Vagina (tissue), 2 donors: ENCODE measurements at regions not wholly inside any gene's neighbourhood (a gene's known extent, or its start where the extent isn't known, plus 50 kb on each side); places are given as distances from the start of the nearest gene placed in this dataset.
A peak's percentile ranks its signal among the peaks of the same experiment; 100 is the strongest.
"Not testable (repeated sequence)": the region's sequence is repeated elsewhere in the genome, so short reads cannot be mapped to it uniquely, and the experiment has no call there.

Experiments
- DNase-seq, 2 donors: peaks; one replicate each; pipeline ENCODE4 v3.0.0-alpha.2; 2017; ENCODE audit errors: extremely low spot score in 2 of 2
- H3K27ac ChIP-seq: fragments of 200-600 bp; sonication (generic); one replicate; pipeline ENCODE4 v1.5.1; 2019
- H3K27me3 ChIP-seq: fragments of 200-600 bp; sonication (generic); one replicate; pipeline ENCODE4 v1.5.1; 2019
- H3K36me3 ChIP-seq, 2 donors: fragments of 200-600 bp; sonication (generic); one replicate each; pipeline ENCODE4 v1.5.1; 2017 to 2019
- H3K4me1 ChIP-seq: fragments of 200-600 bp; sonication (generic); one replicate; pipeline ENCODE4 v1.5.1; 2019
- H3K4me3 ChIP-seq, 2 donors: fragments of 200-600 bp; sonication (generic); 1 replicate in 1 of 2; 2 replicates in 1 of 2; pipeline ENCODE4 v1.5.1; 2016 to 2019
- H3K9me3 ChIP-seq: fragments of 200-600 bp; sonication (generic); one replicate; pipeline ENCODE4 v1.5.1; 2019
- CTCF ChIP-seq, 3 experiments: fragments of 450-650 bp in 2 of 3; fragments of 200-600 bp in 1 of 3; sonication (generic) in 1 of 3; IDR thresholded peaks; one replicate each; pipeline ENCODE4 v1.5.1; 2017 to 2019; ENCODE audit warnings: antibody characterized with exemption in 3 of 3, mild to moderate bottlenecking in 2 of 3, moderate library complexity in 2 of 3
- POLR2A ChIP-seq, 2 donors: fragments of 450-650 bp; IDR thresholded peaks; one replicate each; pipeline ENCODE4 v1.6.1; 2017; ENCODE audit warnings: antibody characterized with exemption in 2 of 2, mild to moderate bottlenecking in 2 of 2, moderate library complexity in 2 of 2
- POLR2AphosphoS5 ChIP-seq, 2 donors: sonication (generic); formaldehyde crosslinking; IDR thresholded peaks; one replicate each; pipeline ENCODE4 v1.9.0; 2017; ENCODE audit warnings: antibody characterized with exemption in 2 of 2, mild to moderate bottlenecking in 2 of 2, low read depth in 1 of 2; ENCODE audit not compliant: insufficient read depth in 1 of 2
- intact Hi-C: fragments of 100-400 bp; cut with DNase I; formaldehyde crosslinking; loops from one replicate; pipeline ENCODE4 v1.15.1; 2023

- not testable (repeated sequence) for DNase-seq
Observed at GRCh38 chr6:169973588-169974467, 222.4 kb downstream of the ERMARD start.

GRCh38 chr6:169972736-169973135 is 221.3 kb downstream of the ERMARD start:
- intact Hi-C loops: no loop called here
- Histone ChIP-seq H3K27ac (no peak overlapping the region), H3K36me3 (no peaks in the 10 kb centered on the region), H3K9me3 (no peaks in the 10 kb centered on the region), H3K4me1 (peaks cover 8% of the 10 kb centered on the region), H3K27me3 (no peaks in the 10 kb centered on the region), H3K4me3 (no peak overlapping the region)
- TF ChIP-seq POLR2AphosphoS5 (IDR thresholded peaks at IDR 0.05; ENCODE audit: insufficient read depth in 1 of 2, low read depth in 1 of 2): no peak
- no peak for TF ChIP-seq CTCF (IDR thresholded peaks at IDR 0.05)
- TF ChIP-seq POLR2A (IDR thresholded peaks at IDR 0.05): no peak
- no peak for DNase-seq

More at GRCh38 chr6:169973588-169974467, 222.4 kb downstream of the ERMARD start:
- H3K4me3 ChIP-seq, H3K27ac ChIP-seq, intact Hi-C loops, H3K27me3 ChIP-seq, H3K9me3 ChIP-seq, H3K36me3 ChIP-seq: not testable (repeated sequence)
- H3K4me1 ChIP-seq: peaks cover 10% of the 10 kb centered on the region

DNA sequence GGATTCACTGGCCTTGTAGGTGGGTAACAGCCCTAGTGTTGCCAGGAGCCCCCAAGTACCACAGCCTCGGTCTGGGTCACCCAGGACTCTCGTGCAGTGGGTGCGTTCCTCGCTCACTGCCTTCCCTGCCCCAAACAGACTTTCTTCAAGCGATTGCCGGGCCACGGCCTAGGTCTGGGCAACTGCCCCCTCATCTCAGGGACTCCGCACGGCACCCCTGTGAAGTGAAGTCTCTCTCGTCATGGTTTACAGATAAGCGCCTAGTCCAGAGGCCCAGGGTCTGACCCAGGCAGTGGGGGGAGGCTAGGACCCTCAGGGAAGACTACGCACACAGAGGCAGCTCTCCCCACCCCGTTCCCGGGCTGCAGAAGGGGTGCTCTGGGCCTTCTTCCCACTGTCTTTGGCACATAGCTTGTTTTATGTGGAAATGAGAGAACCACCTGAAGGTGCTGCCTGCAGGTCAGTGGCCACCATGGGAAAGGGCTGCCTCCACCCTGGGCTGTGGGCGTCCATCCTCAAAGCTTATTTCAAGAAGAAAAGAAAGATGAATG is 220.8 kb downstream of the ERMARD start:
- Histone ChIP-seq H3K27me3 (no peaks in the 10 kb centered on the region), H3K4me1 (peaks cover 8% of the 10 kb centered on the region), H3K4me3 (no peak overlapping the region), H3K9me3 (no peaks in the 10 kb centered on the region), H3K36me3 (no peaks in the 10 kb centered on the region), H3K27ac (no peak overlapping the region)
- DNase-seq: no peak
- TF ChIP-seq POLR2AphosphoS5 (IDR thresholded peaks at IDR 0.05; ENCODE audit: insufficient read depth in 1 of 2, low read depth in 1 of 2) (no peak), POLR2A (IDR thresholded peaks at IDR 0.05) (no peak), CTCF (IDR thresholded peaks at IDR 0.05) (no peak)
- intact Hi-C loops: no loop called here

GRCh38 chr6:169971081-169971861 is 219.8 kb downstream of the ERMARD start:
- H3K27me3 ChIP-seq: no peaks in the 10 kb centered on the region
- no peaks in the 10 kb centered on the region for H3K36me3 ChIP-seq
- TF ChIP-seq POLR2A (IDR thresholded peaks at IDR 0.05) (no peak), POLR2AphosphoS5 (IDR thresholded peaks at IDR 0.05; ENCODE audit: insufficient read depth in 1 of 2, low read depth in 1 of 2) (no peak), CTCF (IDR thresholded peaks at IDR 0.05) (no peak)
- H3K4me1 ChIP-seq: peaks cover 2% of the 10 kb centered on the region
- no peaks in the 10 kb centered on the region for H3K9me3 ChIP-seq
- intact Hi-C loops: no loop called here
- H3K4me3 ChIP-seq: no peak overlapping the region
- H3K27ac ChIP-seq: no peak overlapping the region
- DNase-seq: peak in 1 of 2 donors; percentile 95

DNA sequence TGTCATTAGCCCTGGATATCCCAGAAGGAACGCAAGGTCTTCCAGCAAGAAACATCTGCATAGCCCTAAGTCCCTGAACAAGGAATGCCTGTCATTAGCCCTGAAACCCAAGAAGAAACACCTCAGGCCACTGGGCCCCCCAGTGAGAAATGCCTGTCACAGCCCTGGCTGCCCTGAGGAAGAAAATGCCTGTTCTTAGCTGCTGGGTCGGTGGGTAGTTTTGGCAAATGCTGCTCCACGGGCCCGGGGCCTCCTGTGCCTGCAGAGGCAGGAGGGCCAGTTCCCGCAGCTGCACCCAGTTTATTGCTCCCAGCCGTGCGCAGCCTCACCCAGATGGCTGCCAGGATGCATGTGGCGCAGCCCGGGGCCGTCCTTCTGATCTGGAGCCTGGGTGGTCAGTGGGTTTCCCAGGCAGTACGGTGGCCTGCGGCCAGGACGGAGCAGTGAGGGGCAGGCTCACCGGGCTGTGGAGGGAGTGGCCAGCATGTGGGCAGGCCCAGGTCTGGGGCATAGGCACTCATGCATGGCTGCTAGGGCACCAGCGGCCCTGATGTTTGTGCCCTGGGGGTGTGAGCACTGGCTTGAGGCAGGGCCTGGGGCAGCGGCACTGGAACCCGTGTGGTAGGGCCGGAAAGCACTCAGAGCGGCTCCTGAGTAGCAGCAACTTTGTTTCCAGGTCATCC is 219.0 kb downstream of the ERMARD start:
- no peak overlapping the region for H3K4me3 ChIP-seq
- no peaks in the 10 kb centered on the region for H3K9me3 ChIP-seq
- no peaks in the 10 kb centered on the region for H3K4me1 ChIP-seq
- TF ChIP-seq POLR2AphosphoS5 (IDR thresholded peaks at IDR 0.05; ENCODE audit: insufficient read depth in 1 of 2, low read depth in 1 of 2) (no peak), POLR2A (IDR thresholded peaks at IDR 0.05) (no peak), CTCF (IDR thresholded peaks at IDR 0.05) (no peak)
- intact Hi-C loops: no loop called here
- peak in 1 of 2 donors; percentile 49 for DNase-seq
- no peak overlapping the region for H3K27ac ChIP-seq
- H3K36me3 ChIP-seq: no peaks in the 10 kb centered on the region
- no peaks in the 10 kb centered on the region for H3K27me3 ChIP-seq
